GM19468 (cell line): ENCODE measurements at regions not wholly inside any gene's neighbourhood (a gene's known extent, or its start where the extent isn't known, plus 50 kb on each side); places are given as distances from the start of the nearest gene placed in this dataset.
"Not testable (repeated sequence)": the region's sequence is repeated elsewhere in the genome, so short reads cannot be mapped to it uniquely, and the experiment has no call there.

Experiments
- ATAC-seq: cut with Tn5 transposase; IDR thresholded peaks from one replicate; pipeline ENCODE4 v1.9.1; 2021; ENCODE audit warnings: mild to moderate bottlenecking, moderate library complexity, moderate number of reproducible peaks; ENCODE audit not compliant: unreplicated experiment; ENCODE audit errors: extremely low read depth

DNA sequence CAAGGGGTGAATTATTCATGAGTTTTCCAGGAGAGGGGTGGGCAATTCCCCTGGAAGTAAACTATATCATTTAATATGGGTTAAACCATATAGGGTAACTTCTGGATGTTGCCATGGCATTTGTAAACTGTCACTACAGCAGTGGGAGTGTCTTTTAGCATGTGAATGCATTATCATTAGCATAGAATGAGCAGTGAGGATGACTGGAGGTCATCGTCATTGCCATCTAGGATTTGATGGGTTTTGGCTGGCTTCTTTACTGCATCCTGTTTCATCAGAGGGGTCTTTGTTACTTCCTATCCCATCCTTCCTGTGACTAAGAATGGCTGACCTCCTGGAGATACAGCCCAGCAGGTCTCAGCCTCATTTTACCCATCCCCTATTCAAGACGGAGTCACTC is 139.5 kb upstream of the PRKCQ start:
- no peak for ATAC-seq

DNA sequence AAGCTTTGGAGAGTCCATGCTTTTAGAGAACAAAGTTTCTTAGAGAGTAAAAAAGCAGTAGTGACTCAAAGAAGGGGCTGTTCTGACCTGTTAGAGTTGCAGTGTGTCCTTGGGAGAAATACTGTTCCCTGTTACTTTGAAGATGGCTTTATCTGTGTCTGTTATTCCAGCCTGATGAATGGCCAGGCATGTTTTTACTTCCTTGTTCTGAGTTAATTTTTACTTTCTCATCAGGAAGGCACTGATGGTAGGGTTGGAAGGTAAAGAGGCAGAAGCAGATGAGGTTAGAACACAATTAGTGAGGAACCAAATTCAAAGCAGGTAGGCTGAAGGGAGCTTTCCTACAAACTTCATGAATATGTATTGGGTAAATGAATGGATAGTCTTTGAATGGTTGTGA is 138.5 kb upstream of the PRKCQ start:
- no peak for ATAC-seq

DNA sequence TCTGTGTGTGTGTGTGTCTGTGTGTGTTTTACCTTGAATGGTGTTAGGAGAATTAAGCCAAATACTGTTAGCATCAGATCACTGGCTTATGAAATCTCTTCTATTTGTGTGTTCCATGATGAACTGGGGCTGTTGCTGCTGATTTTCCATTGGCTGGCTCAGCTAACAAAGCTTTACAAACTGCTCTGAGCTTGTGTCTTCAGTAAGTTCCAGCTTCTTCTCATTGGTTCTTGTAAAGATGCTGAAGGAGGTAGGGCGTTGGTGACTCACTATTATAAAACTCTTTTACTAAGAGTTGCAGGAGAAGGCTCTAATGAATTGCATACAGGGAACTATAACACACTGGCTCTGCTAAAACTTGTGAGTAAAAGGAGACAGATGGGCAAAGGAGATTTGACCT is 136.4 kb upstream of the PRKCQ start:
- ATAC-seq, result no peak

DNA sequence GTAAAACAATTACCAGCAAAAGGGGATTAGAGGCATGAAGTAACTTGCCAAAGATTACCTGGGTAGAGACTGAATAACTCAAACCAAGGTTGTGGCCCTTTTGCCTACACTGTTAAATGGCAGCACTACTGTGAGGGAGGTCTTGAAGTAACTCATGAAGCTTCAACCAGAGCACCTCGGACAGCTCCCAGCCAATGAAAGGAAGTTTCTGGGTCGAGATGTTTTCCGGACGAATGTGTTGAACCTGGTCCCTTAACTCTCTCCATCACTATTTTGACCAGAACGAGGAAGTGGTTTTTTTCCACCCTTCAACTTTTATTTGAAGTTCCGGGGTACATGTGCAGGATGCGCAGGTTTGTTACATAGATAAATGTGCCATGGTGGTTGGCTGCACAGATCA is 133.6 kb upstream of the PRKCQ start:
- ATAC-seq, result no peak

DNA sequence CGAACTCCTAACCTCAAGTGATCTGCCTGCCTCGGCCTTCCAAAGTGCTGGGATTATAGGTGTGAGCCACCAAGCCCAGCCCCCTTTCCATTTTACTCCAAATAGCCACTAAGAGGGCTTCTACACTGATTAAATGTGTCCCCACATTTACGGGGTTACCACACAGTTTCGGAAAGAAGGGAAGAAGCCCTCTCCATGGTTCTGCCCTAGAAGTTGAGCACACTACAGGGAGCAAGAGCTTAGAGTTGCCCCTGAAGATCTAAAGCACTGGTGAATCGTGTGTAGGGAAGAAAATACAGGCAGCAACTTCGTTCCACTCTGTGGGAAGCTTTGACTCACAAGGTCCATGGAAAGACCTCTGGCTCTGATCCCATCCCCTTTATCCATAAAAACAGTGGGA is 133.0 kb upstream of the PRKCQ start:
- ATAC-seq, result no peak

DNA sequence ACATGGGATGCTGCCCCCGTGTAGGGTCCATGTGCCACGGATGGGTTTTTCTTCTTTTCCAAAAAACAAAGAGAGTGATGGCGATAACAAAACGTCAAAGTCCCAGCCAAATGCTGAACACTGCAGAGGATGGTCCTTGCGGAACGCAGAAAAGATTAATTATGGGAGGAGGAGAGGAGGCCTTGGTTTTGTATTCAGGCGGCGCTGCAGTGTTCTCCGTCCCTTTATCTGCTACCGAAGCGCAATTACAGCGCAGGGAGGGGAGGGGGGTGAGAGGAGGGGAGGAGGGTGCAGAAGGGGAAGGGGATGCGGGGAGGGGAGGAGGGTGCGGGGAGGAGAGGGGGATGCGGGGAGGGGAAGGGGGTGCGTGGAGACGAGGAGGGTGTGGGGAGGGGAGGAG is 131.8 kb upstream of the PRKCQ start:
- ATAC-seq, result no peak

DNA sequence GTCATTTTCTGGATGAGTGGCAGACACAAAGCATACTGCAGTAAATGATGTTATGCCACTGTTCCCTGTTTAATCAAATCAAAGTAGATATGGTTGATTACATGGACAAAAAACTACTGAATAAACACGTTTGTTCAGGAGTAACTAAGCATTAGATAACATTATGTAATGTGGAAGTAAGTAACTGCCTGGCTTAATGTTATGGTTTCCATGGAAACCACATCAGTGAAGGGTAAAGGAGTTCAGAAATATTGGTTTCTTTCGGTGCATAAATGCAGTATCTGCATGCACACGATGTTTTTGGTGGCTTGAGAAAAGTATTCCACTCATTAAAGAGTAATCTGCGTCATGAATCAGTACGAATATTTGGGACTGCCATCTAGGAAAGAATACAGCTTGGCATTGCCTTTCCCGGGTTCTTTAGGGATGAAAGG is 131.3 kb upstream of the PRKCQ start:
- ATAC-seq, result no peak

DNA sequence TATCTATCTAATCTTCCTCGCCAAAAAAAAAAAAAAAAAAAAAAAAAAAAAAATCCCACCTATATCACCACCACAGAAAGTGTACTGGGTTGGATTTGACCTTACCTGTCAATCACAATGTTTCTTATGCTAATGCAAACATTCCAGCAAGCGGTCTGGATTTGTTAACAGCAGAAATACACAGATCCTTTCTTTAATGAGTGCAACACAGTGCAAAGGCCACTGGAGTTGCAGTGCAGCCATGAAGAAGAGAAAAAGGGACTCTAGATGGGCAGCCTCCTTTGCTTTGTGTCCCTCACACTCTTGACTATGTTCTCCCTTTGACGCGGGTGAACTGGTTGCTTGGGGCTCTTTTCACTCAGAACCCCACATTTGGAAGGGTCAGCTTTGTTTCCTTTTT is 127.3 kb upstream of the PRKCQ start:
- no peak for ATAC-seq

DNA sequence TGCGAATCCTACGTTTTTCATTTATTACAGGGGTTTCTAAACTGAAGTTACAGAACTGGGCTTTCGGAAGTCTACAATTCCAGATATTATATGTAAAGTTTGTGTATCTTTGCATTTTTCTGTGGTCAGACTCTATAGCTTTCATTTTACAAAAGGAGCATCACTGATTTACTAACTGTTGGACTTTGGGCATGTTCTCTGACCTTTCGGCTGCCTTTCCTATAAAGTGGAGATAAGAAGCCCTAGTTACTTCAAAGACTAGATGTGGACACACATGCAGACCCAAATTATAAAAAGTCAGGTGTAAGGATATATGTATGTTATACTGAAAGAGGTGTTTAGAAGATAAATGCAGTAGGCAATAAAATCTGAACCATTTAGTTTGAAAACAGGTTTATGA is 126.6 kb upstream of the PRKCQ start:
- no peak for ATAC-seq

DNA sequence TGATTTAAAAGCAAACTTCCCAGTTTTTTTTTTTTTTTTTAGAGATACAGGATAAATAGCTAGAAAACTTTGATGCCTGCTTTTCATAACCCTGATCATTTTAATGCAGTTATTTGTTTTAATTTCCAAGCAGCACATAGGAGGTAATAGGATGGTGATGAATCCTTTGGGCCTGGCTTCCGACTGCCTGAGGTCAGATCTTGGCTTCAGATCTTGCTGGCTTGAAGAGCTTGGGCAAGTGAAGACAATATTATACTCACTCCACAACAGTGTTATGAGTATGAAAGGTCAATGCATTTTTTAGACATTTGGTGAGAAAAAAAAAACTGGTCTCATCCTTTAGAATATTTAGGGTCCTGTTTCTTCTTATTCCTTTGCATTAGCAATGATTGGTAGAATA is 124.8 kb upstream of the PRKCQ start:
- no peak for ATAC-seq

DNA sequence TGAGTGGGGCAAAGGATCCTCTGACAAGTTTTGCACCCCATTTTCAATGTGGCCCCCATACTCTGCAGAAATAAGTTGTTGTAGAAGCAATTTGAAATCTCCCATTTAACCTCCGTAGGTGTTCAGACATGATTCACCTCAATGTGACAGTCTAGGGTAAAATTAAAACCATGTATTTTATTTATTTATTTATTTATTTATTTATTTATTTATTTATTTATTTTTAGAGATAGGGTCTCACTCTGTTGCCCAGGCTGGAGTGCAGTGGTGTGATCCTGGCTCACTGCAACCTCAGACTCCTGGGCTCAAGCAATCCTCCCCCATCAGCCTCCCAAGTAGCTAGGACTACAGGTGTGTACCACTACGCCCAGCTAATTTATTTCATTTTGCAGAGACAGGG is 122.8 kb upstream of the PRKCQ start:
- not testable (repeated sequence) for ATAC-seq

DNA sequence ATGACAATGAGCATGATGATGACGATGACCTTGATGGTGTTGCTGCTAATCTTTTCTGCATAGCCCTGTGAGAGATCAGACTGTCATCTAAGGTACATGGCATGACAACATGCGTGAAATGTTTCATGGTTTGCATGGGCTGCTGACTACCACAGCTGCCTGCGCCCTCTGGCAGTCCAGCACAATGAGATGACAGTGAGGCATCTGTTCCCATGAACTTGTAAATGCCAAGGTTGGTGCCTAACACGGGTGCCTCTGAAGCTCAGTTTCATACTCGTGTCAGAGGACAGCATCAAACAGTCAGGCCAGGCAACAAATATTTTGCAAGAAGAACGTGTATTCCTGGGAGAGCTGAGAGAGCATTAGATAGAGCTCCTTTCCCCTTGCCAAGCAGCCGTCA is 122.0 kb upstream of the PRKCQ start:
- no peak for ATAC-seq

DNA sequence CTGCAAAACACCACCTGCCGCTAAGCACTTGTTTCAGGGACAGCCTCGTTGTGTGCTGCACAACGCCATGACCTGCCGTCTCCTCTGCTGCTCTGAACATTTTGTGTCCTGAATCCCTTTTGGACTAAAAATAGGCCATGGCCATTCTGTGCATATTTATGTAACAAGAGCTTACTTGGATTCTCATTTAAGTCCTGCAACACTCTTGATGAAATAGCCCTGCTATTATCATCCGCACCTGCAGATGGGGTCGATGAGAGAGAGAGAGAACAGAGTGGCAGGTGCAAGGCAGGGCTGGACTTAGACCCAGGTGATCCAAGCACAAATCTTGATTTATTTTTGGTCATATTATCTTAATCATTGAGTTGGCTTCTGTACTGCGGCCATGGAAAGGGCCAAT is 121.2 kb upstream of the PRKCQ start:
- no peak for ATAC-seq

DNA sequence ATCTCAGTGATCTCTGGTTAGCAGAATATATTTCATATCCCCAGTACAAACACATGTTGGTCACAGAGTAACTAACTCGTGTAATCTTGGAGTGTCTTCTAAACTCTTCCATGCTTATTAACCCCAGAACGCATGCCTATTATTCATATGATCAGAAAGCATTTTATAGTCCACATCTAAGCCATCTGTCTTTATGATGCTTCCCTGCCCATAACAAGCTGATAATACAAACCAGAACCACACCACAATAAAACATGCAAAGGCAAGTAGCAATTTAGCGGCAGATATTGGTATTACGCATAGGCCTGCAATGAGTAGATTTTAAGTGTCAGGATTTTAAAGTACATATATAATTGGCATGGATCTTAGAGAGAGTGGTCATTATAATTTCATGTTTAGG is 120.0 kb upstream of the PRKCQ start:
- ATAC-seq, result no peak

DNA sequence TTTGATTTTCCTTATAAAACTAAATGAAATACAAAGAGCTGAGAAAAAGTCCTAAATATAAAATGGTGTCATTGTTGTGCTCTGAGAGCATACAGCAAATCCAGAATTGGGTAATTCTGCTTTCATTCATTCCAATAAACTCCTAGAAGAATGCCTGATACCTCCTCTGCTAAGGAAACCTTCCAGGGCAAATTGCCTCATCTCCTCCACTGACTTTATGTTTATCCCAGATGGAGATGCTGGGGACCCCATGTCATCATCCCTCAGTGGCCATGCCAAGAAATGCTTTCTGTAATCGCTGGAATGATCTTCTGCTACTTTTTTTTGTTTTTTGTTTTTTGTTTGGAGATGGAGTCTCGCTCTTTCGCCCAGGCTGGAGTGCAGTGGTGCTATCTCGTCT is 119.3 kb upstream of the PRKCQ start:
- ATAC-seq, result no peak

DNA sequence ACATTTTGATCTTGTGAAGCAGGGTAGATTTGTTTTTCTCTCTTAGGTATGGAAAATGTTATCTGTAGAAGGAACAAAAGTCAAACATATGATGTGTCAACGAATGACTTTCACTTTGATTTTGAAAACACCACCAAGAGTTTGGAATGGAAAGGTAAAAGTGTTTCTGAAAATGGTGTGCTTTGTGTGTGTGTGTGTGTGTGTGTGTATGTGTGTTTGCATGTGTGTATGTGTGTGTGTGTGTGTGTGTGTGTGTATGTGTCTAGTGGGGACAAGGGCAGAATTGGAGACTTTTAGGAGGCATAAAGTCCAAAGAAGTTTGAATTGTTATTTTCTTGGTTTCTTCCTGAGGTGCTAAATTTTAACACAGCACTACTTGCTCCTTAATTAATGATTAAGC is 115.4 kb upstream of the PRKCQ start:
- no peak for ATAC-seq

DNA sequence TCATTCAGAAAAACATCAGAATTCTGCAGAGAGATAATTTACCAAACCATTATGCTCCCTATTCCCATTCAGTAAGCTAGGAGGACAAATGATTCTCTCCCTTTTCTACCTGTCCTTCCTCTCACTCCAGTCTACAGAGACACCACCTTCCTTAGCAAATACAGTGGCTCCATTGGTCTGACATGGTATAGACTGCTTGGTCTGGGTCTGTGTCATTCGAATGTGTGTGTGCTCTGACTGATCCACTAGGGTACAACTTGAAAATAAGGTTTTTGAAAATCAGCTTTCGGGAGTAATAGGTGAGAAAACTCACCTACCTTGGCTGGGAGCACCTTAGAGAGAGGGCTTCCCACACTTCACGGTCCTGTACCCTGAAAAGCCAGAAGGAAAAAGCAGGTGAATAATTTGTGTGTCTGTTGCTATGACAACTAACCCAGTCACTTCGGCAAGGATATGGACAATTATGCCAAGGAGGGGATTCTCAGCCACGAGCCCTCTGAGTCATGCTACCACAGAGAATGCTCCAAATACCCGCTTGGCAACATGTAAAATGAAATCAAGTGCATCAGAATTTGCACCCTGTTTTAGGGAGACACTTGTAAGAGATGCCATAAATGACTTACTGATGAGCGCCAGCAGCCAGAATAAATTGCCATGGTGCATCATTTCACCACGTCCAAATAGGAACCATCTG is 114.5 kb upstream of the PRKCQ start:
- ATAC-seq, result no peak

DNA sequence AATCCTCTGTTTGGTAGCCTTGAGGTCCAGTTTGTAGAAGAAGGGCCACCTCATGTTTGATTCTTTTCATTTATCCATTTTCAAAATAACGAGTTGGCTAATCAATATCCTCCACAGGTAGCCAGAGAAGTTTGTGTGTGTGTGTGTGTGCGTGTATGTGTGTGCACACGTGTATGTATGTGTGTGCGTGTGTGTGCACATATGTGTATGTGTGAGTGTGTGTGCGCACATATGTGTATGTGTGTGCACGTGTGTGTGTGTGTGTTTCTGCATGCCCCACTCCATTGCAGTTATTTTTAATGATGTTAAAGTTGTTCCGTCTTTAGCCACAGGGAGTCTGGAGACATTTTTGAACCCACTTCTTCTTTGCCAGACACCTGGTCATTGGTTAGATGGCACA is 112.8 kb upstream of the PRKCQ start:
- ATAC-seq, result no peak

DNA sequence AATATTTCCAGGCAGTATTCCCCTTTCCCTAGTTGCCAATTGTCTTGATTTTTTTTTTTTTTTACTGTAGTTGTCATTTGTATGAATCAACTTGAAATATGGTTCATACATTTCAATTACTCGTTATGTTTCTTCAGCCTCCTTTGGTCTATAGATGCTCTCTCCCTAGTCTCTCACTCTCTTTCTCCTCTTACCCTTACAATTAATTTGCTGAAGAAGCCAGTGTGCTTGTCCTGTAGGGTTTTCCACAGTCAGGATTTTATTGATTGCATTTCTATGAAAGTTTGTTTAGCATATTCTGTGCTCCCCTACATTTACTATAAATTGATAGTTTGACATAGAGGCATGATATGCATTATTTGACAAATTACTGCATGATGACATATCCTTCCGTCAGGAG is 112.0 kb upstream of the PRKCQ start:
- no peak for ATAC-seq

DNA sequence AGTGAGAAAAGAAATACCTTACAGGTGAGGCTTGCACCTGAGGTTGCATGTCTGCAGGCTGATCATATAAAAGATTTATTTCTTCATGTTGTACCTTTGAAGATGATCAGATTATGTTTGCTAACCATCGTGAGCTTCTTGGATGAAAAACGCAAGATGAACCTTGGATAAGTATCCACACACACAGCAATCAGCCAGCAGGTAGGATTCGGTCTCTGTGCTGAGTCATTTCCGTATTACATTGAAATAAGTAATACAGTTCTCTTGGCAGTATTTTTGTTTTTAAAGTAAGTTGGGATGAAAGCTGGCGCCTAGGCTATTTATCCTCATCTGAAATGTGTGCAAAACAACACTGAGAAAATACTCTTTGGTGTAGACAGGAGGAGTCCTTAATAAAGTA is 109.0 kb upstream of the PRKCQ start:
- no peak for ATAC-seq

DNA sequence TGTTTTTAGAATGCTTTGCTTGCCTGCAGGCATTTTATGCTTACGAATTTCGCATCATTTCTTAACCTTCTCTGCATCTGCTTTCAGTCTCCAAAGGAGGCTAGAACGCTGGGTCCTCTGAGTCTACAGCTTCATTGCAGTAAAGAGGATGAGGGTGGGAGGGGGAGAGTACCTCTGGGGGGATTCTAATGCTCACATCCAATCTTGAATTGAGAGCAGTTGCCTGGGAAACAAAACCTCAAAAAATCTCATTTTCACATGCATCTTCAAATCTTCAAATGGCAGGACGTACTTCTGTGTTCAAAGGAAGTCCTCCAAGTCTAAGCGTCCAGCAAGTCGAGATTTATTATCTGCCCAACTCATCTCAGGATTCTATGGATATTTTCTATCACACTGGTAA is 100.7 kb upstream of the PRKCQ start:
- ATAC-seq, result no peak

DNA sequence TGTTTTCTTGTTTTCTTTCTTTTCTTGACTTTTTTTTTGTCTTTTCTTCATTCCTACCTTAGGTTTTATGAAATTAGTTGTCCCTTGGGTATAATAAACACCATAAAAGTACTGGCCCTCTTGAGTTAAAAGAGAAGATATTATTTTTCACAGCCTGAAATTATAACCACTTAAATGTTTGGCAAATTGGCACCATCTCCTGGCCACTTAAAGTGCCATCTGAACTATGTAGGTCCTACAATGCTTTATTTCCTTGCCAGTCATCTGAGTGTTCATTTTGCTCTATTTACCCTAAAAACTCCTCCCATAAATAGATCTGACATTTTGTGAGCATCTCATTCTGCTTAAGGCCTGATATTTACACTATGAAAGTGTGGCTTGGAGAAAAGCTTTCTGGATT is 98.9 kb upstream of the PRKCQ start:
- no peak for ATAC-seq
